ENCODE measurements at regions not wholly inside any gene's neighbourhood (a gene's known extent, or its start where the extent isn't known, plus 50 kb on each side); places are given as distances from the start of the nearest gene placed in this dataset.
"Not testable (repeated sequence)": the region's sequence is repeated elsewhere in the genome, so short reads cannot be mapped to it uniquely, and the experiment has no call there.

DNA sequence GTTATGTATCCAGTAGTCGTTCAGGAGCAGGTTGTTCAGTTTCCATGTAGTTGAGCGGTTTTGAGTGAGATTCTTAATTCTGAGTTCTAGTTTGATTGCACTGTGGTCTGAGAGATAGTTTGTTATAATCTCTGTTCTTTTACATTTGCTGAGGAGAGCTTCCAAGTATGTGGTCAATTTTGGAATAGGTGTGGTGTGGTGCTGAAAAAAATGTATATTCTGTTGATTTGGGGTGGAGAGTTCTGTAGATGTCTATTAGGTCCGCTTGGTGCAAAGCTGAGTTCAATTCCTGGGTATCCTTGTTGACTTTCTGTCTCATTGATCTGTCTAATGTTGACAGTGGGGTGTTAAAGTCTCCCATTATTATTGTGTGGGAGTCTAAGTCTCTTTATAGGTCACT lies 68.6 kb upstream of the IZUMO1R start:
- not testable (repeated sequence) for H3K4me3 Mint-ChIP-seq, H3K36me3 Mint-ChIP-seq, H3K4me1 Mint-ChIP-seq, H3K27me3 Mint-ChIP-seq, DNase-seq, H3K9me3 Mint-ChIP-seq, H3K27ac Mint-ChIP-seq

DNA sequence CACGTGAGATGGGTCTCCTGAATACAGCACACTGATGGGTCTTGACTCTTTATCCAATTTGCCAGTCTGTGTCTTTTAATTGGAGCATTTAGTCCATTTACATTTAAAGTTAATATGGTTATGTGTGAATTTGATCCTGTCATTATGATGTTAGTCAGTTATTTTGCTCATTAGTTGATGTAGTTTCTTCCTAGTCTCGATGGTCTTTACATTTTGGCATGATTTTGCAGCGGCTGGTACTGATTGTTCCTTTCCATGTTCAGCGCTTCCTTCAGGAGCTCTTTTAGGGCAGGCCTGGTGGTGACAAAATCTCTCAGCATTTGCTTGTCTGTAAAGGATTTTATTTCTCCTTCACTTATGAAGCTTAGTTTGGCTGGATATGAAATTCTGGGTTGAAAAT lies 68.0 kb upstream of the IZUMO1R start:
- not testable (repeated sequence) for H3K4me1 Mint-ChIP-seq, DNase-seq, H3K27me3 Mint-ChIP-seq, H3K27ac Mint-ChIP-seq, H3K4me3 Mint-ChIP-seq, H3K36me3 Mint-ChIP-seq, H3K9me3 Mint-ChIP-seq

DNA sequence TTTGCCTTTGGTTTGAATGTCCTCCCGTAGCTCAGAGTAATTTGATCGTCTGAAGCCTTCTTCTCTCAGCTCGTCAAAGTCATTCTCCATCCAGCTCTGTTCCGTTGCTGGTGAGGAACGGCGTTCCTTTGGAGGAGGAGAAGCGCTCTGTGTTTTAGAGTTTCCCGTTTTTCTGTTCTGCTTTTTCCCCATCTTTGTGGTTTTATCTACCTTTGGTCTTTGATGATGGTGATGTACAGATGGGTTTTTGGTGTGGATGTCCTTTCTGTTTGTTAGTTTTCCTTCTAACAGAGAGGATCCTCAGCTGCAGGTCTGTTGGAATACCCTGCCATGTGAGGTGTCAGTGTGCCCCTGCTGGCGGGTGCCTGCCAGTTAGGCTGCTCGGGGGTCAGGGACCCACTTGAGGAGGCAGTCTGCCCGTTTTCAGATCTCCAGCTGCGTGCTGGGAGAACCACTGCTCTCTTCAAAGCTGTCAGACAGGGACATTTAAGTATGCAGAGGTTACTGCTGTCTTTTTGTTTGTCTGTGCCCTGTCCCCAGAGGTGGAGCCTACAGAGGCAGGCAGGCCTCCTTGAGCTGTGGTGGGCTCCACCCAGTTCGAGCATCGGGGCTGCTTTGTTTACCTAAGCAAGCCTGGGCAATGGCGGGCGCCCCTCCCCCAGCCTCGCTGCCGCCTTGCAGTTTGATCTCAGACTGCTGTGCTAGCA lies 66.8 kb upstream of the IZUMO1R start:
- H3K27ac Mint-ChIP-seq, H3K4me1 Mint-ChIP-seq, H3K27me3 Mint-ChIP-seq, H3K9me3 Mint-ChIP-seq, H3K36me3 Mint-ChIP-seq, H3K4me3 Mint-ChIP-seq: not testable (repeated sequence)
- peak; percentile 11 for DNase-seq

DNA sequence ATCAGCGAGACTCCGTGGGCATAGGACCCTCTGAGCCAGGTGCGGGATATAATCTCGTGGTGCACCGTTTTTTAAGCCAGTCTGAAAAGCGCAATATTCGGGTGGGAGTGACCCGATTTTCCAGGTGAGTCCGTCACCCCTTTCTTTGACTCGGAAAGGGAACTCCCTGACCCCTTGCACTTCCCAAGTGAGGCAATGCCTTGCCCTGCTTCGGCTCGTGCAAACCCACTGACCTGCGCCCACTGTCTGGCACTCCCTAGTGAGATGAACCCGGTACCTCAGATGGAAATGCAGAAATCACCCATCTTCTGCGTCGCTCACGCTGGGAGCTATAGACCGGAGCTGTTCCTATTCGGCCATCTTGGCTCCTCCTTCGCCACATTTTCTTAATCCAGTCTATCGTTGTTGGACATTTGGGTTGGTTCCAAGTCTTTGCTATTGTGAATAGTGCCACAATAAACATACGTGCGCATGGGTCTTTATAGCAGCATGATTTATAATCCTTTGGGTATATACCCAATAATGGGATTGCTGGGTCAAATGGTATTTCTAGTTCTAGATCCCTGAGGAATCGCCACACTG lies 66.1 kb upstream of the IZUMO1R start:
- H3K27me3 Mint-ChIP-seq, H3K4me1 Mint-ChIP-seq, H3K36me3 Mint-ChIP-seq, DNase-seq, H3K4me3 Mint-ChIP-seq, H3K9me3 Mint-ChIP-seq, H3K27ac Mint-ChIP-seq: not testable (repeated sequence)

DNA sequence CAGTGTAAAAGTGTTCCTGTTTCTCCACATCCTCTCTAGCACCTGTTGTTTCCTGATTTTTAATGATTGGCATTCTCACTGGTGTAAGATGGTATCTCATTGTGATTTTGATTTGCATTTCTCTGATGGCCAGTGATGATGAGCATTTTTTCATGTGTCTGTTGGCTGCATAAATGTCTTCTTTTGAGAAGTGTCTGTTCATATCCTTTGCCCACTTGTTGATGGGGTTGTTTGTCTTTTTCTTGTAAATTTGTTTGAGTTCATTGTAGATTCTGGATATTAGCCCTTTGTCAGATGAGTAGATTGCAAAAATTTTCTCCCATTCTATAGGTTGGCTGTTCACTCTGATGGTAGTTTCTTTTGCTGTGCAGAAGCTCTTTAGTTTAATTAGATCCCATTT lies 65.6 kb upstream of the IZUMO1R start:
- H3K4me3 Mint-ChIP-seq, H3K4me1 Mint-ChIP-seq, H3K27me3 Mint-ChIP-seq, H3K27ac Mint-ChIP-seq, H3K36me3 Mint-ChIP-seq, H3K9me3 Mint-ChIP-seq, DNase-seq: not testable (repeated sequence)

DNA sequence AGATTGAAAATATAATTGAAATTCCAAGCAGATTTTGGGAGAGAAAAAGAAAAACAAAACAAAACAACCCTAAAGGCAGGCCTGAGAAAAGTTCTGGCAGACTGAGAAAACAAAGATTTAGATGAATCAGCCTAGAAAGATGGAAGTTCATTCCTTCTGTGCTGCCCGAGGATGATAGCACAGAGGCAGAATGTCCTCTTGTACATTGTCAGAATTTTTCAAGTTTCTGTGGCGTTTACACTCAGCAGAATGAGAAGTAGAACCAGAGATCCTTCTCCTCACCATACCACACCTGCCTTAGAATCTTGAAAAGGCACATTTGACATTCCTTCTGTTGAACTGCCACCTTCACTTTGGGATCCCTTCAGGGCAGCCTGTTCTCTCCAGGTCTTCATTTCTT lies 62.5 kb upstream of the IZUMO1R start:
- no peak overlapping the region for H3K4me3 Mint-ChIP-seq
- H3K4me1 Mint-ChIP-seq, result no peaks in the 10 kb centered on the region
- peaks cover 6% of the 10 kb centered on the region for H3K27me3 Mint-ChIP-seq

DNA sequence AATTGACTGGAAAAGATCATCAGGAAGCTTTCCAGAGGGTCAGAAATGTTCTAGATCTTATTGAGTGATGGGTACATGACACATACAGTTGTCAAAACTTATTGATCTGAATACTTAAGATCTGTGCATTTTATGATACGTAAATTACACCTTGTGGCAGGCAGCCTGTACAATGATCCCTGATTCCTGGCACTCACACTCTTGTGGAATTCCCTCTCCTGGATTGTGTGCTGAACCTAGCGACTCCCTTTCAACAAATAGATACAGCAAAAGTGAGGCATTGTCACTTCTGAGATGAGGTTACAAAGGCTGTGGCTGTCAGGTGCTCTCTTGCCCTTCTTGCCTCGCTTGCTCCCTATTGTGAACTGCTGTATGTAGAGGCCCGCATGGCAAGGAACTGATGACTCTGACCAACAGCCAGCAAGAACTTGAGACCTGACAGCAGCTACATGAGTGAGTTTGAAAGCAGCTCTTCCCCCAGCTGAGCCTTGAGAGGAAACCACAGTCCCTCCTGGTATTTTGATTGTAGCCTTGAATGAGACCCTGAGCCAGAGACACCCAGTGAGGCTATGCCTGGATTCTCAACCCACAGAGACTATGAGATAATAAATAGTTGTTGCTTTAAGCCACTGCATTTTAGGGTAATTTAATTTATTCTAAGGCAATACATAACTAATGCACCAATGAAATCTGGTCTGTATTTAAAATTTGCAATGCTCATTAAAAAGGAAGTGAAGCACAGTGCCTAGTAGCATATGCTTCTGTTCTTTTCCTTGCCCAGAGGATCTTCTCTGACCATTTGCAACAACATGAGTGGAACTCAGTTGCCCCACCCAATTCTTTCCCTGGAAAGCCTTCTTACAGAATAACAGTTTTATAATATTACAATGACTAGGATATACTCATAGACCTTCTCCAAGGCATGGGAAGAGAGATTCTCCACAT lies 60.5 kb upstream of the IZUMO1R start:
- Mint-ChIP-seq H3K4me1 (no peaks in the 10 kb centered on the region), H3K27me3 (peaks cover 6% of the 10 kb centered on the region), H3K27ac (no peak overlapping the region), H3K9me3 (no peaks in the 10 kb centered on the region), H3K36me3 (no peaks in the 10 kb centered on the region), H3K4me3 (no peak overlapping the region)
- DNase-seq, result no peak

More for the DNA sequence above, 62.5 kb upstream of the IZUMO1R start:
- DNase-seq, result no peak
- Mint-ChIP-seq H3K36me3 (no peaks in the 10 kb centered on the region), H3K27ac (no peak overlapping the region), H3K9me3 (no peaks in the 10 kb centered on the region)

DNA sequence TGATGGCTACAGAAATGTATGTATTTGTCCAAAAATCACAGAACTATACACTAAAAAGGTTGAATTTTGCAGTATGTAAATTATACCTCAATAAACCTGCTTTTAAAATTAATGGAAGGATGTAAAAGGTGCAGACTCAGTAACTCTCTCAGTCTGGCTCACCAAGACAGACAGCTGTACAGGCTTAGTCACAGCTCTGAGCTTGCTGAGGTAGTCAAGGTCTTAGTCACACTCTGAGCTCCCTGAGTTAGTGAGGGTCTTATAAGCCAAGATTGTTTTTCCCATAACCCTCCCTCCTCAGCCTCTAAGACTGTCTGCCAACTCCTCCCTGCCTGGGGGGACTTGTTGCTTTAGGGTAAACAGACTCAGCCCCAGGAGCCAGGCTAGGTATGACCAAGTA lies 59.3 kb upstream of the IZUMO1R start:
- no peak for DNase-seq
- Mint-ChIP-seq H3K4me1 (no peaks in the 10 kb centered on the region), H3K9me3 (no peaks in the 10 kb centered on the region), H3K27ac (no peak overlapping the region), H3K36me3 (no peaks in the 10 kb centered on the region), H3K27me3 (peaks cover 6% of the 10 kb centered on the region), H3K4me3 (no peak overlapping the region)

DNA sequence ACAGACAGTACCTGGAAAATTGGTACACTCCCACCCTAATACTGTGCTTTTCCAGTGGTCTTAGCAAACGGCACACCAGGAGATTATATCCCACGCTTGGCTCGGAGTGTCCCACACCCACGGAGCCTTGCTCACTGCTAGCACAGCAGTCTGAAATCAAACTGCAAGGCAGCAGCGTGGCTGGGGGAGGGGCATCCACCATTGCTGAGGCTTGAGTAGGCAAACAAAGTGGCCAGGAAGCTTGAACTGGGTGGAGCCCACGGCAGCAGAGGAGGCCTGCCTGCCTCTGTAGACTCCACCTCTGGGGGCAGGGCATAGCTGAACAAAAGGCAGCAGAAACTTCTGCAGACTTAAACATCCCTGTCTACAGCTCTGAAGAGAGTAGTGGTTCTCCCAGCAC lies 56.1 kb upstream of the IZUMO1R start:
- H3K4me3 Mint-ChIP-seq, DNase-seq, H3K9me3 Mint-ChIP-seq, H3K27ac Mint-ChIP-seq, H3K36me3 Mint-ChIP-seq, H3K4me1 Mint-ChIP-seq, H3K27me3 Mint-ChIP-seq: not testable (repeated sequence)

DNA sequence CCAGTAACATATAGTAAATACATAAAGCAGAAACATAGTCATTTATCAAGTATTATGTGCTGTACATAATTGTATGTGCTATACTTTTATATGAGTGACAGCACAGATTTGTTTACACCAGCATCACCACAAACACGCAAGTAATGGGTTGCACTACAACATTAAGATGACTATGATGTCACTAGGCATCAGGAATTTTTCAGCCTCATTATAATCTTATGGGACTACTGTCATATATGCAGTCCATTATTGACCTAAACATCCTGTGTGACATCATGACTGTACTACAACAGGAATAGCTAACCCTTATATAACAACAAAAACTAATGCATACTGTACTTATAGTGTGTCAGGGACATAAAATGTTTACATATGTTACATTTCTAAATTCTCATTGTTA lies 50.2 kb upstream of the IZUMO1R start:
- peaks cover 15% of the 10 kb centered on the region for H3K9me3 Mint-ChIP-seq
- H3K27me3 Mint-ChIP-seq, result no peaks in the 10 kb centered on the region
- no peaks in the 10 kb centered on the region for H3K36me3 Mint-ChIP-seq
- no peaks in the 10 kb centered on the region for H3K4me1 Mint-ChIP-seq
- no peak overlapping the region for H3K27ac Mint-ChIP-seq
- DNase-seq, result no peak
- no peak overlapping the region for H3K4me3 Mint-ChIP-seq
